ENCODE measurements at regions not wholly inside any gene's neighbourhood (a gene's known extent, or its start where the extent isn't known, plus 50 kb on each side); places are given as distances from the start of the nearest gene placed in this dataset.

DNA sequence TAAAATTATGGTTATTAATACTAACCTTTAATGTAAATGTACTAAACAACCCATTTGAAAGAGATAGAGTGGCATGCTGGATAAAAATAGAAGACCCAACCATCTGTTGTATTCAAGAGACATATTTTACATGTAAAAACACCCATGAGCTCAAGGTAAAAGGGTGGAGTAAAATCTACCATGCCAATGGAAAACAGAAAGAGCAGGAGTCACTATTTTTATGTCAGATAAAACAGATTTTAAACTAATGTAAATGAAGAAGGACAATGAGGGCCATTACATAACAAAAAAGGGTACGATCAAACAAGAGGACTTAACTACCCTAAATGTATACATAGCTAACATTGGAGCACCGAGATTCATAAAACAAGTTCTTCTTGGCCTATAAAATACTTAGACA lies 66.3 kb downstream of the ITM2A start:
- no peak for FAIRE-seq
- Histone ChIP-seq H3K9me3 (ENCODE audit: control insufficient read depth in 2 of 2, insufficient read depth in 1 of 2, low read depth in 1 of 2, low read length in 1 of 2) (no peaks in the 10 kb centered on the region), H3K36me3 (ENCODE audit: control insufficient read depth in 3 of 3, insufficient read depth in 2 of 3, low read depth in 1 of 3, low read length in 3 of 3) (no peaks in the 10 kb centered on the region), H3K4me3 (ENCODE audit: low read depth in 1 of 3, low read length in 3 of 3) (no peak overlapping the region), H3K27me3 (ENCODE audit: control insufficient read depth in 3 of 3, insufficient read depth in 3 of 3, low read length in 3 of 3) (no peaks in the 10 kb centered on the region), H3K27ac (ENCODE audit: low read depth in 1 of 3, low read length in 2 of 3) (no peak overlapping the region), H3K4me1 (ENCODE audit: control insufficient read depth in 3 of 3, insufficient read depth in 2 of 3, low read depth in 1 of 3, low read length in 2 of 3) (no peaks in the 10 kb centered on the region)
- WGBS, 3 donors = 76 to 78% (median 77%) methylated on average over 2 of the region's 2 CpGs
- no peak for DNase-seq

DNA sequence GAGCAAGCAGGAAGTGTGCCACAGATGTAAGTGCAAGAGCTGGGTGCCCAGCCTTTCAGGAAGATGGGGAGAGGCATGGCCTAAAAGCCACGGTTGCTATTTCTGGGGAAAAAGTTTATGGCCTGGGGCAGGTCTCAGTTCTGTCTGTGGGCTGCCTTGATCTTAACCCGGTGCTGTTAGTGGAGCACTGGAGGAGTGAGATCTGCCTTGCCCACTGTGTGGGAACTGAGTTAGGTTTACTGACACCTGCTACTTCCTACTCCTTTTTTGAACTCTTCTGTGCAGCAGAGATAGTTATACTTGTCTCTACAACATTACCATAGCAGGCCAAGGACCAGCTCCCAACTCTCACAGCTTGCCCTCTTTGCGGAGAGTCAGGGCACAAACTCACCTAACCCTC lies 76.5 kb downstream of the ITM2A start:
- Histone ChIP-seq H3K27ac (ENCODE audit: low read depth in 1 of 3, low read length in 2 of 3) (no peak overlapping the region), H3K27me3 (ENCODE audit: control insufficient read depth in 3 of 3, insufficient read depth in 3 of 3, low read length in 3 of 3) (no peaks in the 10 kb centered on the region), H3K9me3 (ENCODE audit: control insufficient read depth in 2 of 2, insufficient read depth in 1 of 2, low read depth in 1 of 2, low read length in 1 of 2) (no peaks in the 10 kb centered on the region), H3K36me3 (ENCODE audit: control insufficient read depth in 3 of 3, insufficient read depth in 2 of 3, low read depth in 1 of 3, low read length in 3 of 3) (no peaks in the 10 kb centered on the region), H3K4me3 (ENCODE audit: low read depth in 1 of 3, low read length in 3 of 3) (no peak overlapping the region), H3K4me1 (ENCODE audit: control insufficient read depth in 3 of 3, insufficient read depth in 2 of 3, low read depth in 1 of 3, low read length in 2 of 3) (no peaks in the 10 kb centered on the region)
- 67 to 69% (median 68%) methylated on average over 3 of the region's 3 CpGs for WGBS, 3 donors
- FAIRE-seq (no peak), DNase-seq (no peak)

DNA sequence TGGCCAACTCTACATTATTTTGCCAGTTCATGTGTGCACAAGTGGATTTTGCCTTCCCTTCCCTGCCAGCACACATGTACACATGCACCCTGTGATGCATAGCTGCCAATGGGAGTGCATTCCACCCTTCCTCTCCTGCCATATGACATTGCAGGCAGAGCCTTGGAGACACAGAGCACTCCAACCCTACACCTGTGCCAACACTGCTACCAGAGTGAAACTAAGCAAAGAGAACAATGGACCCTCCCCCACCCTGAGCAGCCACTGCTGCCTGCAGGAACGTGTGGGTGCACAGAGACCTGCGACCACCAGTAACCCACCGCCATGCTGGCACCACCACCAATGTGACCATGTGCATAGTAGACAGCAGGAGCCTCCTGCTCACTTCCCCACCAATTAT lies 78.4 kb downstream of the ITM2A start:
- no peaks in the 10 kb centered on the region for H3K27me3 ChIP-seq (ENCODE audit: control insufficient read depth in 3 of 3, insufficient read depth in 3 of 3, low read length in 3 of 3)
- no peak for DNase-seq
- H3K27ac ChIP-seq (ENCODE audit: low read depth in 1 of 3, low read length in 2 of 3) = no peak overlapping the region
- no peaks in the 10 kb centered on the region for H3K9me3 ChIP-seq (ENCODE audit: control insufficient read depth in 2 of 2, insufficient read depth in 1 of 2, low read depth in 1 of 2, low read length in 1 of 2)
- no peak overlapping the region for H3K4me3 ChIP-seq (ENCODE audit: low read depth in 1 of 3, low read length in 3 of 3)
- 66 to 83% (median 78%) methylated on average over 3 of the region's 3 CpGs for WGBS, 3 donors
- FAIRE-seq = no peak
- no peaks in the 10 kb centered on the region for H3K36me3 ChIP-seq (ENCODE audit: control insufficient read depth in 3 of 3, insufficient read depth in 2 of 3, low read depth in 1 of 3, low read length in 3 of 3)
- H3K4me1 ChIP-seq (ENCODE audit: control insufficient read depth in 3 of 3, insufficient read depth in 2 of 3, low read depth in 1 of 3, low read length in 2 of 3) = no peaks in the 10 kb centered on the region

DNA sequence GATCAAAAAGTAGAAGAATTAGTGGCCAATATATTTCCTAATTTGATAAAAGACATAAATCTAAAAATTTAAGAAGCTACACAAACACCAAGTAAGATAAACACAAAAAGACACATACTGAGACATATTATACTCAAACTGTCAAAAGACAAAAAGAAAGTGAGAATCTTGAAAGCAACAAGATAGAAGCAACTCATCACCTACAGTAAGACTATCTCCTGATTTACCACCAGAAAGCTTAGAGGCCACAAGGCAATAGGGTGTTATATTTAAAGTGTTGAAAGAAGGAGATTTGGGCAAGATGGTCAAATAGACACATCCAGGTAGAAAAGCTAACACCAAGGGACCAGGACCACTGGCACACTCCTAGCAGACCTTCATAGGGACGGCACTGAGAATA lies 79.4 kb downstream of the ITM2A start:
- whole genome bisulfite sequencing, 3 donors = 92 to 100% (median 93%) methylated on average over 1 of the region's 1 CpG
- H3K27me3 ChIP-seq (ENCODE audit: control insufficient read depth in 3 of 3, insufficient read depth in 3 of 3, low read length in 3 of 3) = no peaks in the 10 kb centered on the region
- H3K4me1 ChIP-seq (ENCODE audit: control insufficient read depth in 3 of 3, insufficient read depth in 2 of 3, low read depth in 1 of 3, low read length in 2 of 3) = no peaks in the 10 kb centered on the region
- no peaks in the 10 kb centered on the region for H3K36me3 ChIP-seq (ENCODE audit: control insufficient read depth in 3 of 3, insufficient read depth in 2 of 3, low read depth in 1 of 3, low read length in 3 of 3)
- no peak overlapping the region for H3K27ac ChIP-seq (ENCODE audit: low read depth in 1 of 3, low read length in 2 of 3)
- H3K4me3 ChIP-seq (ENCODE audit: low read depth in 1 of 3, low read length in 3 of 3) = no peak overlapping the region
- no peaks in the 10 kb centered on the region for H3K9me3 ChIP-seq (ENCODE audit: control insufficient read depth in 2 of 2, insufficient read depth in 1 of 2, low read depth in 1 of 2, low read length in 1 of 2)
- no peak for FAIRE-seq
- no peak for DNase-seq

DNA sequence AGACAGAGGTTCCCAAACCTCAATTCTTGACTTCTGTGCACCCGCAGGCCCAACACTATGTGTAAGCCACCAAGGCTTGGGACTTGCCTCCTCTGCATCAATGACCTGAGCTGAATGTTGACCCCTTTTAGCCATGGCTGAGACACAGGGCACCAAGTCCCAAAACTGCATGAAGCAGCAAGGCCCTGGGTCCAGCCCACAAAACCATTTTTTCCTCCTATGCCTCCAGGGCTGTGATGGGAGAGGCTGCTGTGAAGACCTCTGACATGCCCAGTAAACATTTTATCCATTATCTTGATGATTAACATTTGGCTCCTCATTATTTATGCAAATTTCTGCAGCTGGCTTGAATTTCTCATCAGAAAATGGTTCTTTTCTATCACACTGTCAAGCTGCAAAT lies 85.4 kb downstream of the ITM2A start:
- DNase-seq (no peak), FAIRE-seq (no peak)
- Histone ChIP-seq H3K36me3 (ENCODE audit: control insufficient read depth in 3 of 3, insufficient read depth in 2 of 3, low read depth in 1 of 3, low read length in 3 of 3) (no peaks in the 10 kb centered on the region), H3K4me1 (ENCODE audit: control insufficient read depth in 3 of 3, insufficient read depth in 2 of 3, low read depth in 1 of 3, low read length in 2 of 3) (no peaks in the 10 kb centered on the region), H3K9me3 (ENCODE audit: control insufficient read depth in 2 of 2, insufficient read depth in 1 of 2, low read depth in 1 of 2, low read length in 1 of 2) (peaks cover 0 to 4% of the 10 kb centered on the region in 2 donors), H3K4me3 (ENCODE audit: low read depth in 1 of 3, low read length in 3 of 3) (no peak overlapping the region), H3K27ac (ENCODE audit: low read depth in 1 of 3, low read length in 2 of 3) (no peak overlapping the region), H3K27me3 (ENCODE audit: control insufficient read depth in 3 of 3, insufficient read depth in 3 of 3, low read length in 3 of 3) (no peaks in the 10 kb centered on the region)
- WGBS, 3 donors = 90 to 98% (median 93%) methylated on average over 1 of the region's 1 CpG

DNA sequence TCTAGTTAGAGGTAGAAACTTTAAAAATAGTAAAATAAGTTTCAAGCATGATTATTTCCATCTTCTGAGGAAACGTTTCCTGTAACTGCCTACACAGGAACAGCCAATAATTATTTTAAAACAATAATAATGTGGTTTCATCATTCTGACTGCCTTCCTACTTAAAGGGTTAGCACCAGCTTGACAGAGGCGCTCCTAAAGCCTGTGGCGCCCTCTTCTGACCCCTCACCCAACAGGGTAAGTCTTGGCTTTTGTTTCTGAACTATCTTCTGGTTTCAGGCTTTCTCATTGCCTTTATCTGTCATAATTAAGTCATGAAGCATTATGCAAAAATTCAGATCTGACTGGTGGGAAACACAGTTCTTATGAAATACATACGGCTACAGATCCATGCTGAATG lies 96.7 kb downstream of the ITM2A start:
- Histone ChIP-seq H3K36me3 (ENCODE audit: control insufficient read depth in 3 of 3, insufficient read depth in 2 of 3, low read depth in 1 of 3, low read length in 3 of 3) (no peaks in the 10 kb centered on the region), H3K4me3 (ENCODE audit: low read depth in 1 of 3, low read length in 3 of 3) (no peak overlapping the region), H3K4me1 (ENCODE audit: control insufficient read depth in 3 of 3, insufficient read depth in 2 of 3, low read depth in 1 of 3, low read length in 2 of 3) (no peaks in the 10 kb centered on the region), H3K27ac (ENCODE audit: low read depth in 1 of 3, low read length in 2 of 3) (no peak overlapping the region), H3K9me3 (ENCODE audit: control insufficient read depth in 2 of 2, insufficient read depth in 1 of 2, low read depth in 1 of 2, low read length in 1 of 2) (no peaks in the 10 kb centered on the region), H3K27me3 (ENCODE audit: control insufficient read depth in 3 of 3, insufficient read depth in 3 of 3, low read length in 3 of 3) (no peaks in the 10 kb centered on the region)
- FAIRE-seq = no peak
- peak; percentile 1 to 34 for DNase-seq
- 12 to 15% (median 13%) methylated on average over 4 of the region's 4 CpGs for WGBS, 3 donors

DNA sequence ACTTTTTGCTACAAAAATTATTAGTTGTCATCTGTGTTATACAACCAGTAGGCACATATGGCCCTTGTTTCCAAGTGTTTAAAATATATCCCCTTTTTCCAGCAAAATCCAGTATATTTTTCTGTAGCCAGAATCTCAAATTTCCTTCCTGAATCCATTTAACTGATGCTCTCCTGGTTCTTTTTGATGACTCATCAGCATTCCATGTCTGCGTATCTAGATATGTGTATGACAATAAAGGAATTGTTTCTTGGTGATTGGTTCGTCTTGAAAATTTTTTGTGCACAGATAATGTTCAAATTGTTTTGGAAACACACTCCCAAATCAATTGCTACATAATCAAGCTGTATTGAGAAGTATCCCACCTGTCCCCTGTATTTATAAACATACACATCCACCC lies 98.3 kb downstream of the ITM2A start:
- H3K4me3 ChIP-seq (ENCODE audit: low read depth in 1 of 3, low read length in 3 of 3) = no peak overlapping the region
- no peaks in the 10 kb centered on the region for H3K27me3 ChIP-seq (ENCODE audit: control insufficient read depth in 3 of 3, insufficient read depth in 3 of 3, low read length in 3 of 3)
- no peaks in the 10 kb centered on the region for H3K9me3 ChIP-seq (ENCODE audit: control insufficient read depth in 2 of 2, insufficient read depth in 1 of 2, low read depth in 1 of 2, low read length in 1 of 2)
- no peaks in the 10 kb centered on the region for H3K36me3 ChIP-seq (ENCODE audit: control insufficient read depth in 3 of 3, insufficient read depth in 2 of 3, low read depth in 1 of 3, low read length in 3 of 3)
- no peak for DNase-seq
- no peaks in the 10 kb centered on the region for H3K4me1 ChIP-seq (ENCODE audit: control insufficient read depth in 3 of 3, insufficient read depth in 2 of 3, low read depth in 1 of 3, low read length in 2 of 3)
- no peak overlapping the region for H3K27ac ChIP-seq (ENCODE audit: low read depth in 1 of 3, low read length in 2 of 3)
- FAIRE-seq = no peak
- WGBS, 3 donors = 28 to 44% (median 41%) methylated on average over 2 of the region's 2 CpGs

DNA sequence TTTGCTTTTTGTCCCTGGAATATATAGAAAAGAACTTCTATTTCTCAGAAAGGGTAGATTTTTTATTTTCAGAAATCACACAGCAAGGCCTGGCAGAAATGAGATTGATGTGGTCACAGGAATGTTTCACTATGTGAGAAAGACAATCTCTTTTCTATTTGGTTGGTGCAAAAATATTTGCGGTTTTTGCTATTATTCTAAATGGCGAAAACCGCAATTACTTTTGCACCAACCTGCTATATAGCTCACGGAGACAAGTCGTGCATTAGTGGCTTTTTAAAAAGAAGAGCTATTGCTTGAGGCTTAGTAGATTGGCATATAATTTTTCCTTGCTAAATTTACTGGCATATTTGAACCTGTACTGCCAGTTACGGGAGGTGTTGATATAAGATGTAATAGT lies 100.4 kb downstream of the ITM2A start:
- H3K36me3 ChIP-seq (ENCODE audit: control insufficient read depth in 3 of 3, insufficient read depth in 2 of 3, low read depth in 1 of 3, low read length in 3 of 3) = no peaks in the 10 kb centered on the region
- H3K27me3 ChIP-seq (ENCODE audit: control insufficient read depth in 3 of 3, insufficient read depth in 3 of 3, low read length in 3 of 3) = no peaks in the 10 kb centered on the region
- no peak overlapping the region for H3K27ac ChIP-seq (ENCODE audit: low read depth in 1 of 3, low read length in 2 of 3)
- DNase-seq (no peak), FAIRE-seq (no peak)
- no peaks in the 10 kb centered on the region for H3K4me1 ChIP-seq (ENCODE audit: control insufficient read depth in 3 of 3, insufficient read depth in 2 of 3, low read depth in 1 of 3, low read length in 2 of 3)
- no peak overlapping the region for H3K4me3 ChIP-seq (ENCODE audit: low read depth in 1 of 3, low read length in 3 of 3)
- WGBS, 3 donors = 52 to 87% (median 85%) methylated on average over 6 of the region's 6 CpGs
- H3K9me3 ChIP-seq (ENCODE audit: control insufficient read depth in 2 of 2, insufficient read depth in 1 of 2, low read depth in 1 of 2, low read length in 1 of 2) = no peaks in the 10 kb centered on the region

DNA sequence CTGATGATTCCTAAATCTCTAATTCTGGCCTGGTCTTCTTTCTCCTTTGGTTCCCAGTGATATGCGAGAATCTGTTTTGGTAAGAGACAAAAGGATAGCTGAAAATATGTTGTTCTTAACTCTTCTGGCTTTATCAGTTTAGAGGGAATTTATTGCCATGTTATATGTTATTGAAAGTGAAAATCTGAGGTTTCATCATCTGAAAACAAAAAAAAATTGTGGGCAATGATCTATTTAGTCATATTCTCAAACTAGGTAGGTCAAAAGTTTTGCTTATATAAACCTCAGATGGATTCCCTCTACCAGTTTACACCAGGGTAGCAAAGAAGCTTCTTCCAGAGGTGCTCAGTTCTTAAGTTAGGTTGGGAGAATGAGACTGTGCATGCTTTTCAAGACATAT lies 103.6 kb downstream of the ITM2A start:
- H3K27me3 ChIP-seq (ENCODE audit: control insufficient read depth in 3 of 3, insufficient read depth in 3 of 3, low read length in 3 of 3) = no peaks in the 10 kb centered on the region
- no peak for DNase-seq
- FAIRE-seq = no peak

More for the DNA sequence above, 103.6 kb downstream of the ITM2A start:
- Histone ChIP-seq H3K36me3 (ENCODE audit: control insufficient read depth in 3 of 3, insufficient read depth in 2 of 3, low read depth in 1 of 3, low read length in 3 of 3) (no peaks in the 10 kb centered on the region), H3K4me3 (ENCODE audit: low read depth in 1 of 3, low read length in 3 of 3) (no peak overlapping the region), H3K9me3 (ENCODE audit: control insufficient read depth in 2 of 2, insufficient read depth in 1 of 2, low read depth in 1 of 2, low read length in 1 of 2) (no peaks in the 10 kb centered on the region), H3K4me1 (ENCODE audit: control insufficient read depth in 3 of 3, insufficient read depth in 2 of 3, low read depth in 1 of 3, low read length in 2 of 3) (no peaks in the 10 kb centered on the region), H3K27ac (ENCODE audit: low read depth in 1 of 3, low read length in 2 of 3) (no peak overlapping the region)
- WGBS, 3 donors = 80 to 85% (median 82%) methylated on average over 1 of the region's 1 CpG
